ENCODE measurements at regions not wholly inside any gene's neighbourhood (a gene's known extent, or its start where the extent isn't known, plus 50 kb on each side); places are given as distances from the start of the nearest gene placed in this dataset.

DNA sequence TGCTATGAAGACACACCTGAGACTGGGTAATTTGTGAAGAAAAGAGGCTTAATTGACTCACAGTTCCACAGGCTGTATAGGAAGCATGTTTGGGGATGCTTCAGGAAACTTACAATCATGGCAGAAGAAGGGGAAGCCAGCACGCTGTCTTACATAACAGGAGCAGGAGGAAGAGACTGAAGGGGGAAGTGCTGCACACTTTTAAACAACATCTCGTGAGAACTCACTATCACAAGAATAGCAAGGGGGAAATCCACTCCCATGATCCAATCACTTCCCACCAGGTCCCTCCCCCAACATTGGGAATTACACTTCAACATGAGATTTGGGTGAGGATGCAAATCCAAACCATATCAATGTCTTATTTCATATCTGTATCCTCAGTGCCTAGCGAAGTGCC is 307.2 kb downstream of the ATP23 start:
- intact Hi-C loops (cut with micrococcal nuclease) = no loop called here
- Mint-ChIP-seq H3K9me3 (no peaks in the 10 kb centered on the region), H3K27me3 (peaks cover 4% of the 10 kb centered on the region), H3K27ac (no peak overlapping the region), H3K4me3 (no peak overlapping the region), H3K36me3 (ENCODE audit: low read depth) (no peaks in the 10 kb centered on the region), H3K4me1 (ENCODE audit: low read depth) (no peaks in the 10 kb centered on the region)
- DNase-seq = no peak
- ChIA-PET CTCF (no interaction called here), POLR2A (no interaction called here)
- ATAC-seq = no peak
- TF ChIP-seq, protein P1, sequence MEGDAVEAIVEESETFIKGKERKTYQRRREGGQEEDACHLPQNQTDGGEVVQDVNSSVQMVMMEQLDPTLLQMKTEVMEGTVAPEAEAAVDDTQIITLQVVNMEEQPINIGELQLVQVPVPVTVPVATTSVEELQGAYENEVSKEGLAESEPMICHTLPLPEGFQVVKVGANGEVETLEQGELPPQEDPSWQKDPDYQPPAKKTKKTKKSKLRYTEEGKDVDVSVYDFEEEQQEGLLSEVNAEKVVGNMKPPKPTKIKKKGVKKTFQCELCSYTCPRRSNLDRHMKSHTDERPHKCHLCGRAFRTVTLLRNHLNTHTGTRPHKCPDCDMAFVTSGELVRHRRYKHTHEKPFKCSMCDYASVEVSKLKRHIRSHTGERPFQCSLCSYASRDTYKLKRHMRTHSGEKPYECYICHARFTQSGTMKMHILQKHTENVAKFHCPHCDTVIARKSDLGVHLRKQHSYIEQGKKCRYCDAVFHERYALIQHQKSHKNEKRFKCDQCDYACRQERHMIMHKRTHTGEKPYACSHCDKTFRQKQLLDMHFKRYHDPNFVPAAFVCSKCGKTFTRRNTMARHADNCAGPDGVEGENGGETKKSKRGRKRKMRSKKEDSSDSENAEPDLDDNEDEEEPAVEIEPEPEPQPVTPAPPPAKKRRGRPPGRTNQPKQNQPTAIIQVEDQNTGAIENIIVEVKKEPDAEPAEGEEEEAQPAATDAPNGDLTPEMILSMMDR (IDR thresholded peaks at IDR 0.05) = no peak

DNA sequence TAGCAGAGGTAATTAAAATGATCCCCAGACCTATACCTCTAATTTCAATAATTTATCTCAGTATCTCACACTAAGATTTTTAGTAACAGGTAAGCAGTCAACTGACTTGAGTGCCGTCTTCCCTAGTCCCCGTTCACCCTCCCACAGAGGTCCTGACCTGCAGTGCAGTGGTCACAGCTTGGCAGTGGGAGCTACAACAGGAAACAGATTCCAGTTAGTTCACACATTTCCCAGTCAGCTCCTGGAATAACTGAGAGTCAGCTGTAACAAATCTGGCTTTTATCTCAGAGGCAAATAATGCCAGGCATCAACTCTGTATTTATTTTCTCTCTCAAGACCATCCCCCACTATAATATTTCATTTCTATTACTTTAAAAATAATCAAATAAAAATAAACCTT is 308.2 kb downstream of the ATP23 start:
- no peaks in the 10 kb centered on the region for H3K9me3 Mint-ChIP-seq
- peaks cover 4% of the 10 kb centered on the region for H3K27me3 Mint-ChIP-seq
- H3K36me3 Mint-ChIP-seq (ENCODE audit: low read depth) = no peaks in the 10 kb centered on the region
- no peaks in the 10 kb centered on the region for H3K4me1 Mint-ChIP-seq (ENCODE audit: low read depth)
- DNase-seq (no peak), ATAC-seq (no peak)
- TF ChIP-seq, protein P1 (IDR thresholded peaks at IDR 0.05) = no peak
- ChIA-PET POLR2A (no interaction called here), CTCF (no interaction called here)
- no peak overlapping the region for H3K27ac Mint-ChIP-seq
- no peak overlapping the region for H3K4me3 Mint-ChIP-seq
- intact Hi-C loops (cut with micrococcal nuclease) = no loop called here

DNA sequence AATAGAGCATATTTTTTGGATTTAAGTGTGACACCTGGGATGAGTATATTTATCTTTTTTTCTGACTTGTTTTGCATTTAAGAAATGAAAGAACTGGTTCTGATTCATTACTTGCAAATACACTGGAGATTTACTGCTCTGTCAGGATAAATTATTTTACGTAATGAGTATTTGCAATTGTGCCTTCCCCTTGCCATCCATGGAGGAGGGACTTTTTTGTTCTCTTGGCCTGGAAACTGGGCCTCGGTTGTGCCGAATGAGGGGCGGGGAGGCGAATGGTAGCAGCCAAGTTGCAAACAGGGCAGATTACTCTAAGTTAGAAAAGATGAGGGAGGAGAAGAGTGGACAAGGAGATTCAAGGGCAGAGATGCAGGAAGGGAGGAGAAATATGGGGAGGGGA is 308.7 kb downstream of the ATP23 start:
- ChIA-PET CTCF (no interaction called here), POLR2A (no interaction called here)
- intact Hi-C loops (cut with micrococcal nuclease) = no loop called here
- Mint-ChIP-seq H3K9me3 (no peaks in the 10 kb centered on the region), H3K36me3 (ENCODE audit: low read depth) (no peaks in the 10 kb centered on the region), H3K27me3 (peaks cover 4% of the 10 kb centered on the region), H3K4me3 (no peak overlapping the region), H3K27ac (no peak overlapping the region), H3K4me1 (ENCODE audit: low read depth) (no peaks in the 10 kb centered on the region)
- TF ChIP-seq, protein P1 (IDR thresholded peaks at IDR 0.05) = no peak
- DNase-seq (no peak), ATAC-seq (no peak)

DNA sequence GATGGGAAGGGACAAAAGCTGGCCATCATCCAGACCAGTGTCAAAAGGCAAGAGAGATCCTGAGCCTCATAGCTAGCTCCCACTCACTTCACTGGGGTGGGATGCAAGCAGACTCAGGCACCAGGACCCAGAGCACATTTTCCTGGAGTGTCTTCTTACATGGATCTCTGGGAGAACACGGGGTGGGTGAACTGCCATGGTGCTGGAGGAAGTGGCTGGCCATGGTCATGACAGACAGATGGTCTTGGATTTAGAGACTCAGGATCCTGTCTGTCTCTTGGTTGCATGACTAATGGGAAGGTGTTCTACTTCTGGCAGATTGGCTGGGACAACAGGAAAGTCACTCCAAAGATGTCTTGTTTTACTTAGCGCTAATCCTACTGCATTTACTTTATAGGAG is 311.5 kb downstream of the ATP23 start:
- Mint-ChIP-seq H3K4me3 (no peak overlapping the region), H3K27me3 (peaks cover 8% of the 10 kb centered on the region), H3K9me3 (no peaks in the 10 kb centered on the region), H3K36me3 (ENCODE audit: low read depth) (no peaks in the 10 kb centered on the region), H3K27ac (no peak overlapping the region), H3K4me1 (ENCODE audit: low read depth) (no peaks in the 10 kb centered on the region)
- CTCF ChIA-PET = no interaction called here
- intact Hi-C loops (cut with micrococcal nuclease) = no loop called here
- TF ChIP-seq, protein P1 (IDR thresholded peaks at IDR 0.05) = no peak
- DNase-seq = no peak
- POLR2A ChIA-PET = no interaction called here
- no peak for ATAC-seq

DNA sequence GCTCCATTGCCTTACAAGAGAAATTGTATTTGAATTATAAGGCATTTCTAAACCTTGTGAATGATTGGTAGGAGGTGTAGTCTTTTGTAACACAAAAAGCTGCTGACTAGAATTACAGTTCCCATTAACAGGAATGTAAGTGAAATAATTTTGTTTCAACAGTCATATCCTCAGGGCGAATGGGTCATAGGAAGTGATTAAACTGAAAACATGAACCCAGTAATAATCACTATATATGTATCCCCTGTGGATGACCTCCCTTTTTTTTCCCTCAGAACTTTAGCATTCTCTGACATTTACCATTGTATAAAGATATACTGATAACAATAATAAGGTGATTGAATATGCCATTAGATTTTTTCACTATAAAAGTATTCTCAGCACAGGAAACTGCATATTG is 312.3 kb downstream of the ATP23 start:
- TF ChIP-seq, protein P1 (IDR thresholded peaks at IDR 0.05) = no peak
- no peak overlapping the region for H3K4me3 Mint-ChIP-seq
- ChIA-PET POLR2A (no interaction called here), CTCF (no interaction called here)
- no peak for ATAC-seq
- no peaks in the 10 kb centered on the region for H3K9me3 Mint-ChIP-seq
- H3K27me3 Mint-ChIP-seq = peaks cover 8% of the 10 kb centered on the region
- intact Hi-C loops (cut with micrococcal nuclease) = no loop called here
- H3K36me3 Mint-ChIP-seq (ENCODE audit: low read depth) = no peaks in the 10 kb centered on the region
- no peaks in the 10 kb centered on the region for H3K4me1 Mint-ChIP-seq (ENCODE audit: low read depth)
- no peak for DNase-seq
- H3K27ac Mint-ChIP-seq = no peak overlapping the region
